DOHH2 (cell line): ENCODE measurements at regions not wholly inside any gene's neighbourhood (a gene's known extent, or its start where the extent isn't known, plus 50 kb on each side); places are given as distances from the start of the nearest gene placed in this dataset.
"Not testable (repeated sequence)": the region's sequence is repeated elsewhere in the genome, so short reads cannot be mapped to it uniquely, and the experiment has no call there.

Experiments
- H3F3A ChIP-seq: fragments of 200-600 bp; sonication (generic), shearing (Covaris generic); 2 replicates; pipeline ENCODE4 v1.6.0; 2016; ENCODE audit warnings: antibody characterized with exemption, mild to moderate bottlenecking; ENCODE audit not compliant: control insufficient read depth, insufficient read depth
- H3K27ac ChIP-seq: fragments of 200-600 bp; sonication (generic); 2 replicates; pipeline ENCODE4 v1.5.1; 2014; ENCODE audit warnings: low read depth, mild to moderate bottlenecking, low read length, moderate library complexity
- H3K27me3 ChIP-seq: fragments of 200-600 bp; sonication (generic); 2 replicates; pipeline ENCODE4 v1.6.1; 2014; ENCODE audit warnings: mild to moderate bottlenecking, low read length, mixed read lengths; ENCODE audit not compliant: control insufficient read depth
- H3K36me3 ChIP-seq: fragments of 200-600 bp; sonication (generic); 2 replicates; pipeline ENCODE4 v1.6.1; 2014; ENCODE audit warnings: mild to moderate bottlenecking, low read length, moderate library complexity, mixed read lengths; ENCODE audit not compliant: control insufficient read depth
- H3K4me1 ChIP-seq: fragments of 200-600 bp; sonication (generic); 2 replicates; pipeline ENCODE4 v1.6.1; 2014; ENCODE audit warnings: mild to moderate bottlenecking, low read length, mixed read lengths; ENCODE audit not compliant: control insufficient read depth
- H3K4me2 ChIP-seq: fragments of 200-600 bp; sonication (generic); 2 replicates; pipeline ENCODE4 v1.6.0; 2014; ENCODE audit warnings: mild to moderate bottlenecking, low read length, moderate library complexity
- H3K4me3 ChIP-seq: fragments of 200-600 bp; sonication (generic); 2 replicates; pipeline ENCODE4 v1.5.1; 2014; ENCODE audit warnings: mild to moderate bottlenecking, low read length, mixed read lengths
- H3K79me2 ChIP-seq: fragments of 200-600 bp; sonication (generic); 2 replicates; pipeline ENCODE4 v1.6.1; 2014; ENCODE audit warnings: mild to moderate bottlenecking, low read length, mixed read lengths; ENCODE audit not compliant: control insufficient read depth
- H3K9me2 ChIP-seq: fragments of 200-600 bp; sonication (generic); replicated peaks from 2 replicates; pipeline ENCODE4 v1.6.1; 2014; ENCODE audit warnings: mild to moderate bottlenecking, low read length, mixed read lengths; ENCODE audit not compliant: control insufficient read depth
- H3K9me3 ChIP-seq: fragments of 200-600 bp; sonication (generic); 2 replicates; pipeline ENCODE4 v1.6.1; 2014; ENCODE audit warnings: antibody characterized with exemption, low read length, mixed read lengths; ENCODE audit not compliant: control insufficient read depth, insufficient read depth
- H4K20me1 ChIP-seq: fragments of 200-600 bp; sonication (generic); 2 replicates; pipeline ENCODE4 v1.6.0; 2014; ENCODE audit warnings: low read depth, mild to moderate bottlenecking, antibody characterized with exemption, low read length, moderate library complexity; ENCODE audit not compliant: control insufficient read depth, insufficient read depth
- CTCF ChIP-seq: fragments of 200-600 bp; sonication (generic); IDR thresholded peaks from one replicate; pipeline ENCODE4 v1.5.1; 2014; ENCODE audit warnings: antibody characterized with exemption, mild to moderate bottlenecking, low read depth, low read length; ENCODE audit not compliant: poor library complexity, severe bottlenecking
- EZH2phosphoT487 ChIP-seq: fragments of 200-600 bp; sonication (generic); IDR thresholded peaks from 2 replicates; pipeline ENCODE4 v1.6.1; 2017; ENCODE audit warnings: borderline replicate concordance, mild to moderate bottlenecking, antibody characterized with exemption, low read length, moderate library complexity, mixed read lengths

- H3K9me2 ChIP-seq, H3K9me3 ChIP-seq, H3K27me3 ChIP-seq, H3K4me3 ChIP-seq, H4K20me1 ChIP-seq, H3K27ac ChIP-seq, H3K4me1 ChIP-seq, H3K4me2 ChIP-seq, H3K79me2 ChIP-seq, H3K36me3 ChIP-seq, H3F3A ChIP-seq: not testable (repeated sequence)
Observed at GRCh38 chr15:24108349-24108748, 421.2 kb upstream of the NDN start.

GRCh38 chr15:24139622-24140021, 452.5 kb upstream of the NDN start:
- not testable (repeated sequence) for H3K79me2 ChIP-seq, H3K36me3 ChIP-seq, H3K4me2 ChIP-seq, H4K20me1 ChIP-seq, H3K9me3 ChIP-seq, H3K27ac ChIP-seq, H3K4me3 ChIP-seq, H3K9me2 ChIP-seq, H3K4me1 ChIP-seq, H3K27me3 ChIP-seq, H3F3A ChIP-seq

- H3K36me3 ChIP-seq, H4K20me1 ChIP-seq, H3K4me3 ChIP-seq, H3K27me3 ChIP-seq, H3K79me2 ChIP-seq, H3K4me2 ChIP-seq, H3F3A ChIP-seq, H3K27ac ChIP-seq, H3K9me3 ChIP-seq, H3K9me2 ChIP-seq, H3K4me1 ChIP-seq: not testable (repeated sequence)
Observed at GRCh38 chr15:24145070-24145469, 458.0 kb upstream of the NDN start.

- Histone ChIP-seq H3K27me3 (no peaks in the 10 kb centered on the region), H3K27ac (no peak overlapping the region), H3K9me2 (no peaks in the 10 kb centered on the region), H3K4me3 (no peak overlapping the region), H3K9me3 (no peaks in the 10 kb centered on the region), H3K4me1 (no peaks in the 10 kb centered on the region), H4K20me1 (no peaks in the 10 kb centered on the region), H3K79me2 (no peaks in the 10 kb centered on the region), H3F3A (no peaks in the 10 kb centered on the region), H3K4me2 (no peak overlapping the region), H3K36me3 (no peaks in the 10 kb centered on the region)
- TF ChIP-seq EZH2phosphoT487 (no peak), CTCF (no peak)
Observed at GRCh38 chr15:24146251-24146650, 459.1 kb upstream of the NDN start.

GRCh38 chr15:24150542-24150941, 463.4 kb upstream of the NDN start:
- Histone ChIP-seq H4K20me1 (no peaks in the 10 kb centered on the region), H3K9me2 (no peaks in the 10 kb centered on the region), H3K27me3 (no peaks in the 10 kb centered on the region), H3K9me3 (no peaks in the 10 kb centered on the region), H3K4me2 (no peak overlapping the region), H3K36me3 (no peaks in the 10 kb centered on the region), H3K27ac (no peak overlapping the region), H3K4me3 (no peak overlapping the region), H3K4me1 (no peaks in the 10 kb centered on the region), H3K79me2 (no peaks in the 10 kb centered on the region), H3F3A (no peaks in the 10 kb centered on the region)
- TF ChIP-seq CTCF (no peak), EZH2phosphoT487 (no peak)

GRCh38 chr15:24158306-24158705, 471.2 kb upstream of the NDN start:
- H3K9me3 ChIP-seq, H3K9me2 ChIP-seq: not testable (repeated sequence)

GRCh38 chr15:24165512-24165911, 478.4 kb upstream of the NDN start:
- H3F3A ChIP-seq, H3K27me3 ChIP-seq, H3K4me1 ChIP-seq, H4K20me1 ChIP-seq, H3K4me3 ChIP-seq, H3K79me2 ChIP-seq, H3K9me2 ChIP-seq, H3K27ac ChIP-seq, H3K9me3 ChIP-seq, H3K4me2 ChIP-seq, H3K36me3 ChIP-seq: not testable (repeated sequence)

More at GRCh38 chr15:24158306-24158705, 471.2 kb upstream of the NDN start:
- H4K20me1 ChIP-seq, H3K4me2 ChIP-seq, H3K27ac ChIP-seq, H3K4me3 ChIP-seq, H3K79me2 ChIP-seq, H3K36me3 ChIP-seq, H3F3A ChIP-seq, H3K27me3 ChIP-seq, H3K4me1 ChIP-seq: not testable (repeated sequence)
